Urinary bladder (tissue), 3 donors: ENCODE measurements at regions not wholly inside any gene's neighbourhood (a gene's known extent, or its start where the extent isn't known, plus 50 kb on each side); places are given as distances from the start of the nearest gene placed in this dataset.
"Not testable (repeated sequence)": the region's sequence is repeated elsewhere in the genome, so short reads cannot be mapped to it uniquely, and the experiment has no call there.

Experiments used
- DNase-seq: peaks from one replicate; pipeline ENCODE4 v3.0.0-alpha.2; 2015; ENCODE audit errors: extremely low spot score
- H3K27ac ChIP-seq: one replicate; pipeline ENCODE4 v1.5.1; 2013; ENCODE audit warnings: low read depth, mild to moderate bottlenecking, moderate library complexity
- H3K36me3 ChIP-seq: one replicate; pipeline ENCODE4 v1.6.1; 2013; ENCODE audit warnings: mild to moderate bottlenecking, moderate library complexity; ENCODE audit not compliant: insufficient read depth
- H3K4me1 ChIP-seq: one replicate; pipeline ENCODE4 v1.6.1; 2013; ENCODE audit warnings: mild to moderate bottlenecking, moderate library complexity; ENCODE audit not compliant: insufficient read depth
- H3K4me3 ChIP-seq: one replicate; pipeline ENCODE4 v1.5.1; 2013; ENCODE audit warnings: low read depth, low read length
- WGBS: extraction: QIAGEN DNeasy Blood & Tissue Kit; methylation state at CpG from one replicate; pipeline ENCODE4 v1.1.7; 2013; 5-methylcytosine and 5-hydroxymethylcytosine counted together
- donor health status: healthy with polysubstance abuse.
- donor health status: healthy.

- WGBS = 82% methylated on average over 1 of the region's 1 CpG
- Histone ChIP-seq H3K27ac (no peak overlapping the region), H3K4me1 (no peaks in the 10 kb centered on the region), H3K4me3 (no peak overlapping the region), H3K36me3 (no peaks in the 10 kb centered on the region)
- DNase-seq = no peak
These were observed 267.2 kb upstream of the FSIP2 start for GRCh38 chr2:185471441-185471840.

GRCh38 chr2:185472574-185472973, 266.0 kb upstream of the FSIP2 start:
- WGBS = 91% methylated on average over 5 of the region's 5 CpGs
- DNase-seq = no peak

GRCh38 chr2:185473838-185474237, 264.8 kb upstream of the FSIP2 start:
- 96% methylated on average over 8 of the region's 8 CpGs for WGBS
- Histone ChIP-seq H3K36me3 (no peaks in the 10 kb centered on the region), H3K27ac (no peak overlapping the region), H3K4me3 (no peak overlapping the region), H3K4me1 (no peaks in the 10 kb centered on the region)
- no peak for DNase-seq

More at GRCh38 chr2:185472574-185472973, 266.0 kb upstream of the FSIP2 start:
- H3K27ac ChIP-seq = no peak overlapping the region
- no peaks in the 10 kb centered on the region for H3K4me1 ChIP-seq
- H3K36me3 ChIP-seq = no peaks in the 10 kb centered on the region
- H3K4me3 ChIP-seq = no peak overlapping the region

- Histone ChIP-seq H3K4me3 (no peak overlapping the region), H3K36me3 (no peaks in the 10 kb centered on the region), H3K27ac (no peak overlapping the region), H3K4me1 (no peaks in the 10 kb centered on the region)
- DNase-seq = no peak
- WGBS = 79% methylated on average over 1 of the region's 1 CpG
These were observed 262.7 kb upstream of the FSIP2 start for GRCh38 chr2:185475914-185476313.

GRCh38 chr2:185477452-185477851, 261.2 kb upstream of the FSIP2 start:
- no peak for DNase-seq
- WGBS = 87% methylated on average over 2 of the region's 2 CpGs
- Histone ChIP-seq H3K4me1 (no peaks in the 10 kb centered on the region), H3K4me3 (no peak overlapping the region), H3K27ac (no peak overlapping the region), H3K36me3 (no peaks in the 10 kb centered on the region)

GRCh38 chr2:185484602-185485001, 254.0 kb upstream of the FSIP2 start:
- Histone ChIP-seq H3K4me3 (no peak overlapping the region), H3K27ac (no peak overlapping the region), H3K4me1 (no peaks in the 10 kb centered on the region), H3K36me3 (no peaks in the 10 kb centered on the region)
- WGBS = 96% methylated on average over 1 of the region's 1 CpG
- no peak for DNase-seq

- no peak overlapping the region for H3K27ac ChIP-seq
- no peak for DNase-seq
- H3K36me3 ChIP-seq = no peaks in the 10 kb centered on the region
- WGBS = 23% methylated on average over 1 of the region's 1 CpG
- no peaks in the 10 kb centered on the region for H3K4me1 ChIP-seq
- no peak overlapping the region for H3K4me3 ChIP-seq
These were observed 236.3 kb upstream of the FSIP2 start for GRCh38 chr2:185502351-185502750.

- no peak overlapping the region for H3K27ac ChIP-seq
- H3K4me3 ChIP-seq = no peak overlapping the region
- DNase-seq = no peak
- no peaks in the 10 kb centered on the region for H3K36me3 ChIP-seq
- WGBS = 55% methylated on average over 4 of the region's 4 CpGs
- no peaks in the 10 kb centered on the region for H3K4me1 ChIP-seq
These were observed 230.9 kb upstream of the FSIP2 start for GRCh38 chr2:185507719-185508118.

GRCh38 chr2:185510060-185510459, 228.5 kb upstream of the FSIP2 start:
- Histone ChIP-seq H3K4me1 (no peaks in the 10 kb centered on the region), H3K36me3 (no peaks in the 10 kb centered on the region), H3K27ac (no peak overlapping the region), H3K4me3 (no peak overlapping the region)
- DNase-seq = no peak
- WGBS = 90% methylated on average over 3 of the region's 3 CpGs

- DNase-seq = no peak
- H3K27ac ChIP-seq = no peak overlapping the region
These were observed 226.7 kb upstream of the FSIP2 start for GRCh38 chr2:185511925-185512324.

GRCh38 chr2:185522472-185522871, 216.1 kb upstream of the FSIP2 start:
- Histone ChIP-seq H3K4me1 (no peaks in the 10 kb centered on the region), H3K4me3 (no peak overlapping the region), H3K27ac (no peak overlapping the region), H3K36me3 (no peaks in the 10 kb centered on the region)
- WGBS = 78% methylated on average over 6 of the region's 6 CpGs
- no peak for DNase-seq

More at GRCh38 chr2:185511925-185512324, 226.7 kb upstream of the FSIP2 start:
- Histone ChIP-seq H3K4me3 (no peak overlapping the region), H3K36me3 (no peaks in the 10 kb centered on the region), H3K4me1 (no peaks in the 10 kb centered on the region)
- WGBS = 96% methylated on average over 2 of the region's 2 CpGs

- not testable (repeated sequence) for H3K36me3 ChIP-seq, DNase-seq, H3K27ac ChIP-seq, H3K4me3 ChIP-seq, H3K4me1 ChIP-seq
- WGBS = 80% methylated on average over 2 of the region's 2 CpGs
These were observed 214.4 kb upstream of the FSIP2 start for GRCh38 chr2:185524242-185524641.

GRCh38 chr2:185526161-185526560, 212.4 kb upstream of the FSIP2 start:
- 75% methylated on average over 1 of the region's 1 CpG for WGBS
- H3K36me3 ChIP-seq = no peaks in the 10 kb centered on the region
- no peak overlapping the region for H3K4me3 ChIP-seq
- no peak overlapping the region for H3K27ac ChIP-seq
- DNase-seq = no peak
- no peaks in the 10 kb centered on the region for H3K4me1 ChIP-seq

GRCh38 chr2:185531721-185532120, 206.9 kb upstream of the FSIP2 start:
- Histone ChIP-seq H3K4me1 (no peaks in the 10 kb centered on the region), H3K4me3 (no peak overlapping the region), H3K27ac (no peak overlapping the region), H3K36me3 (no peaks in the 10 kb centered on the region)
- 72% methylated on average over 2 of the region's 2 CpGs for WGBS
- no peak for DNase-seq

- Histone ChIP-seq H3K4me3 (no peak overlapping the region), H3K27ac (no peak overlapping the region), H3K36me3 (no peaks in the 10 kb centered on the region), H3K4me1 (no peaks in the 10 kb centered on the region)
- WGBS = 88% methylated on average over 2 of the region's 2 CpGs
- DNase-seq = no peak
These were observed 200.9 kb upstream of the FSIP2 start for GRCh38 chr2:185537689-185538088.
